HEK293 (cell line): ENCODE measurements at regions not wholly inside any gene's neighbourhood (a gene's known extent, or its start where the extent isn't known, plus 50 kb on each side); places are given as distances from the start of the nearest gene placed in this dataset.

Experiments used
- ZFP3 ChIP-seq: fragments of 450-650 bp; formaldehyde crosslinking; IDR thresholded peaks from 2 replicates; pipeline ENCODE4 v1.5.1; 2016; ENCODE audit warnings: low read depth, missing biosample characterization, missing genetic modification characterization
- ZNF146 ChIP-seq: fragments of 450-650 bp; formaldehyde crosslinking; IDR thresholded peaks from 2 replicates; pipeline ENCODE4 v1.5.1; 2016; ENCODE audit warnings: missing biosample characterization, missing genetic modification characterization
- ZNF155 ChIP-seq: fragments of 450-650 bp; formaldehyde crosslinking; IDR thresholded peaks from 2 replicates; pipeline ENCODE4 v1.5.1; 2016; ENCODE audit warnings: missing biosample characterization, missing genetic modification characterization
- ZNF169 ChIP-seq: fragments of 450-650 bp; formaldehyde crosslinking; IDR thresholded peaks from 2 replicates; pipeline ENCODE4 v1.5.1; 2016; ENCODE audit warnings: missing biosample characterization, missing genetic modification characterization
- ZNF335 ChIP-seq: fragments of 450-650 bp; formaldehyde crosslinking; conservative IDR thresholded peaks from 2 replicates; pipeline ENCODE4 v1.5.1; 2016; ENCODE audit warnings: missing biosample characterization, missing genetic modification characterization
- ZNF354C ChIP-seq: fragments of 450-650 bp; formaldehyde crosslinking; IDR thresholded peaks from 2 replicates; pipeline ENCODE4 v1.5.1; 2016; ENCODE audit warnings: missing biosample characterization, missing genetic modification characterization, low read depth, borderline replicate concordance
- ZNF416 ChIP-seq: fragments of 450-650 bp; formaldehyde crosslinking; IDR thresholded peaks from 2 replicates; pipeline ENCODE4 v1.5.1; 2016; ENCODE audit warnings: missing biosample characterization, missing genetic modification characterization
- ZNF488 ChIP-seq: fragments of 450-650 bp; formaldehyde crosslinking; IDR thresholded peaks from 2 replicates; pipeline ENCODE4 v1.5.1; 2016; ENCODE audit warnings: missing biosample characterization, missing genetic modification characterization
- ZNF626 ChIP-seq: fragments of 450-650 bp; sonication (Bioruptor Pico); formaldehyde crosslinking; IDR thresholded peaks from 2 replicates; pipeline ENCODE4 v1.5.1; 2018; ENCODE audit warnings: missing biosample characterization, missing genetic modification characterization, inconsistent platforms
- ZNF629 ChIP-seq: fragments of 450-650 bp; formaldehyde crosslinking; IDR thresholded peaks from 2 replicates; pipeline ENCODE4 v1.5.1; 2017; ENCODE audit warnings: missing biosample characterization, missing genetic modification characterization
- TF ChIP-seq, protein P1 (sequence below): fragments of 450-650 bp; formaldehyde crosslinking; IDR thresholded peaks from 2 replicates; pipeline ENCODE4 v1.5.1; 2016; ENCODE audit warnings: missing biosample characterization, missing genetic modification characterization

DNA sequence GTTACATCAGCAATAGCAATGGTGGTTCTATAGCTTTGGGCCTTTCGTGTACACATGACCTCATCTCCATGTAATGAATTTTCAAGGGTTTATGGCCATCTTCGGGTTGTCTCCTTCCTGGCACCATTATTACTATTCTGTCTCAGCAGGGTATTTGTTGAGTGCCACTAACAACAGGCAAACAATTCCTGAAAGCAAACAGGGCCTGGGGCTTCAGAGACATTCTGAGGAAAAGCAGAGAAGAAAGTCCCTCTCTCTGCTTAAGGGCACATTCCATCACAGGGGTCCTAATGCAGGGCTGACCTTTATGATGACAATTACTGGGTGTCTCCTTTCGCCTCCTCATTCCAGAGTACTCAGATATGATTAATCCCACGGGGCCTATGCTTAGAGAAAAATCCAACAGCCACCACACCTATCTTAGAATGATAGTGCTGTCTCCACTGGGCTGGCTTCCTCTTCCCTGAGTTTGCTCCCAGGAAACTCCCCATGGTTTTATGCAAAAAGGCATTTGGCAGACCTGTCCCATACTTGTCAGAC is 540.2 kb upstream of the ZNF462 start:
- TF ChIP-seq ZNF155 (no peak), ZNF146 (tag by site-specific recombination) (no peak), ZNF488 (tag by site-specific recombination) (no peak), ZFP3 (no peak), ZNF354C (tag by site-specific recombination) (no peak), ZNF335 (tag by site-specific recombination) (no peak), ZNF169 (tag by site-specific recombination) (no peak), ZNF629 (tag by site-specific recombination) (no peak), ZNF626 (tag by site-specific recombination) (no peak), ZNF416 (tag by site-specific recombination) (no peak)
- TF ChIP-seq, protein P1, sequence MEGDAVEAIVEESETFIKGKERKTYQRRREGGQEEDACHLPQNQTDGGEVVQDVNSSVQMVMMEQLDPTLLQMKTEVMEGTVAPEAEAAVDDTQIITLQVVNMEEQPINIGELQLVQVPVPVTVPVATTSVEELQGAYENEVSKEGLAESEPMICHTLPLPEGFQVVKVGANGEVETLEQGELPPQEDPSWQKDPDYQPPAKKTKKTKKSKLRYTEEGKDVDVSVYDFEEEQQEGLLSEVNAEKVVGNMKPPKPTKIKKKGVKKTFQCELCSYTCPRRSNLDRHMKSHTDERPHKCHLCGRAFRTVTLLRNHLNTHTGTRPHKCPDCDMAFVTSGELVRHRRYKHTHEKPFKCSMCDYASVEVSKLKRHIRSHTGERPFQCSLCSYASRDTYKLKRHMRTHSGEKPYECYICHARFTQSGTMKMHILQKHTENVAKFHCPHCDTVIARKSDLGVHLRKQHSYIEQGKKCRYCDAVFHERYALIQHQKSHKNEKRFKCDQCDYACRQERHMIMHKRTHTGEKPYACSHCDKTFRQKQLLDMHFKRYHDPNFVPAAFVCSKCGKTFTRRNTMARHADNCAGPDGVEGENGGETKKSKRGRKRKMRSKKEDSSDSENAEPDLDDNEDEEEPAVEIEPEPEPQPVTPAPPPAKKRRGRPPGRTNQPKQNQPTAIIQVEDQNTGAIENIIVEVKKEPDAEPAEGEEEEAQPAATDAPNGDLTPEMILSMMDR (tag by site-specific recombination), result no peak
